Islet precursor cell (in vitro differentiated cells): ENCODE measurements at regions not wholly inside any gene's neighbourhood (a gene's known extent, or its start where the extent isn't known, plus 50 kb on each side); places are given as distances from the start of the nearest gene placed in this dataset.

Source experiments
- DNase-seq: peaks from one replicate; pipeline ENCODE4 v3.0.0-alpha.2; 2018

DNA sequence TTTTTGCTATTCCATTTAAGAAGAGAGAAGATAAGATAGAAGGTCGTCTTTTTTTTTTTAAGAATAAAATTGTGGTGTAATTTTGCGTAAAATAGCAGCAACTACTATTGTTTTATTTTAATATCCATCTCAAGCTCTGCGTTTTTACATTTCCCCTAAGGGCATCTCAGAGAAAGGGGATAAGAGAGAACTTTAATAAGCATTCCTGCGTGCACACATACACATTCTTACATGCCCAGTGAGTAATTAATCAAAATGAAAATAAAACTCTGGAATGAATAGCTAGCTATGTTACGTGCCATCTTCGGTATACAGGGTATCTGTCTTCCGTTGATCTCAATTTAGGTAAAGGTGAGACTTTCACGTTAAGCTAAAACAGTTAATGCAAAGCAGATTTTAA, 200.3 kb upstream of the TENM3 start:
- DNase-seq, result no peak

- no peak for DNase-seq
These were observed 194.3 kb upstream of the TENM3 start for GRCh38 chr4:182048871-182049270.

DNA sequence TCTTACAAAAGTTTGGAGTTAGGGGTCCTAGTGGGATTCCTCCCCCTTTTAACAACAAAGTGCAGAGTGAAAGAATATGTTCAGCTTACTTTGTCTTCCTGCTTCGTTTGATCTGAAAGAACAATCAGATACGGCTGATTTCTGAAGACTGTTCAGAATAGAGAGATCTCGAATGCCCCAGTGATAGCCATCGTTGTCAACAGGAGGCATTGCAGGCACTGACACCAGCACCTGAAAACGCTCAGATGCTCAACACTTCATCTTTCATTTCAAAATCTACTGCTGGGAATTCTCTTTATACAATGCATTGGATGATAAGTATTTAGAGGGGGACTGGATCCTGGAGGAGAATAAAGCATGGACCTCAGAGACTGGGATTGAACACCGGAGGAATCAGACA, 186.3 kb upstream of the TENM3 start:
- no peak for DNase-seq

DNA sequence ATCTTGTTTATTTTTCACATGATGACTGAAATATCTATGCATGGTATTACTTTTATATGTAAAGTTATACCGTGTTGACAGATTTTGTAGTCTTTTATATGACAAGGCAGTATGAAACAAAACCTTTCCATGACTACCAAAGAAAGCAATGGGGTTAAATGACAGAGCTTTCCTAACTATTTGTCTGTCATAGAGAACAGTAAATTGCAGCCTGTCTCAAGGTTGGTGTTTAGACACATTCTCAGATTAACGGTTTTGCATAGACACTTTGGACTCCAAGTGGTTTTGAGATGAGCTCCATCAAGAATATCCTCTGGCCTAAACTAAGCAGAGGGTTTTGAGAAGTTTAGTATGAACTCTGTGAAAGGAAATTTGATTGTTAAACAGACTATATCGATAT, 180.7 kb upstream of the TENM3 start:
- no peak for DNase-seq

GRCh38 chr4:182062936-182063335, 180.3 kb upstream of the TENM3 start:
- DNase-seq, result no peak

GRCh38 chr4:182063651-182064050, 179.6 kb upstream of the TENM3 start:
- no peak for DNase-seq

GRCh38 chr4:182065255-182065654, 177.9 kb upstream of the TENM3 start:
- no peak for DNase-seq

- no peak for DNase-seq
These were observed 177.2 kb upstream of the TENM3 start for GRCh38 chr4:182066037-182066436.

GRCh38 chr4:182067828-182068227, 175.4 kb upstream of the TENM3 start:
- no peak for DNase-seq

GRCh38 chr4:182068920-182069319, 174.3 kb upstream of the TENM3 start:
- DNase-seq, result no peak

DNA sequence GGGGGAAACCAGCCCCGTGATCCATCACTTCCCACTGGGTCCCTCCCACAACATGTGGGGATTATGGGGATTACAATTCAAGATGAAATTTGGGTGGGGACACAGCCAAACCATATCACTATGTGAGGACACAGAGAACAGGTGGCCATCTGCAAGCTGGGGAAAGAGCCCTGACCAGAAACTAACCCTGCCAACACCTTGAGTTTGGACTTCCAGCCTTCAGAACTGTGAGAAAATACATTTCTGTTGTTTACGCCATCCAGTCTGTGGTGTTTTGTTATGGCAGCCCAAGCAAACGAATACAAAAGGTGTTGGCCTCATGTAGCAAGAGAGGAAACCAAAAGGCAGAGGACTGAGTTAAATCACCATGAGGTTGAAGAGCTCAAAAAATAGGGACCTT, 169.9 kb upstream of the TENM3 start:
- no peak for DNase-seq

GRCh38 chr4:182074139-182074538, 169.1 kb upstream of the TENM3 start:
- no peak for DNase-seq

DNA sequence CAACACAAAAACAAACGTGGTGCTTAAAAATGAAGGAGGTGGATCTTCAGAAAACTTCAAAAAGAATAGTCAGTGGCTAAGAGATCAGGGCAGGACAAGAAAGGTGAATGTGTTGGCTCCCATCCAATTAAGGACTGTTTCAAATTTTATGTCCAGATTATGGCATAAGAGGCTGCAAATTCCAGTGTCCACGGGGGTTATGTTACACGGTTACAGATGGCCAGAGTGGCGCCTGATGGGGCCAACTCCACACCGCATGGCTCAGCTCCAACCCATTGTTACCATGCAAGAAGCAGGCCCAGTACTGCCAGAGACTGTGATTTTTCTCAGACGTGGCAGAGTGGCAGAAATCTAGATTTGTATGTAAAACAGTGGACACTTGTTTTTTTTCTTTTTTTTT, 168.4 kb upstream of the TENM3 start:
- no peak for DNase-seq

GRCh38 chr4:182082910-182083309, 160.3 kb upstream of the TENM3 start:
- DNase-seq, result no peak

GRCh38 chr4:182083671-182084410, 159.4 kb upstream of the TENM3 start:
- no peak for DNase-seq

DNA sequence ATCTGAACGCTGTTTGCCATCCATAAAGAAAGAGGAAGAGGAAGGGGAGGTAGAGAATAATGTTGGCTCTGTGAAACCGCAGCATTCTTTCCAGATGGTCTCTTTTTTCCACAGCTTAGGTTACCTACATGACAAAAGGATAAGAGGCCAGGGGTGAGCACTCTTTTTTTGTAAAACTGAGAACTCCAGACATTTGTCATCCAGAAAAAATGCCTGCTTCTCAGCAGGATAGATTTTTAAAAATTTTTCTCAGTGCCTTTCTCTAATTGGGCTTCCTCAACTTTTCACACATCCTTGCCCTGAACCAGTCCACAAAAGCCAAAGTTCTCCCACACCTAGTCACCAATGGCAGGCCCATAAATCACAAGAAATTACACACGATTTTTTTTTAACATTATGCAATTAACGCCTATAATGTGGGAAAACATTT, 158.1 kb upstream of the TENM3 start:
- peak; percentile 76 for DNase-seq

- no peak for DNase-seq
These were observed 153.9 kb upstream of the TENM3 start for GRCh38 chr4:182089326-182089725.

DNA sequence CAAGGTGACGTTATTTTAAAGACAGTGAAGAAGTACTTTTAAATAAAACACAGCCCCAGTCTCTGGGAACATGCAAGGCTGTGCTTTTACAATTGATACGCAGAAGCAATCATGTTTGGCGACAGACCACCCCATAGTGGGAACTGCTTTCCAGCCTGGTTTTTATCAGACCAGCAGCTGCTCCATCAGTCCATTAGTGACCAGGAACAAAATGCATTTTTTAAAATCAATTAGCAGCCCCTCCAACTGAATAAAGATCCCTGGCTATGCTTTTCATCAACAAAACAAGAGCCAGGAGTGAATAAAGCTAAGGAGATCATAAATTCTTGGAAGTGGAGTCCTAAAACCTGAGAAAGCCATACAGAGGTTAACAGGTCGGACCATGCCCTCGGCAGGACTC, 153.0 kb upstream of the TENM3 start:
- DNase-seq, result no peak

- no peak for DNase-seq
These were observed 152.1 kb upstream of the TENM3 start for GRCh38 chr4:182091128-182091527.

GRCh38 chr4:182093431-182093831, 149.8 kb upstream of the TENM3 start:
- DNase-seq, result peak; percentile 58

DNA sequence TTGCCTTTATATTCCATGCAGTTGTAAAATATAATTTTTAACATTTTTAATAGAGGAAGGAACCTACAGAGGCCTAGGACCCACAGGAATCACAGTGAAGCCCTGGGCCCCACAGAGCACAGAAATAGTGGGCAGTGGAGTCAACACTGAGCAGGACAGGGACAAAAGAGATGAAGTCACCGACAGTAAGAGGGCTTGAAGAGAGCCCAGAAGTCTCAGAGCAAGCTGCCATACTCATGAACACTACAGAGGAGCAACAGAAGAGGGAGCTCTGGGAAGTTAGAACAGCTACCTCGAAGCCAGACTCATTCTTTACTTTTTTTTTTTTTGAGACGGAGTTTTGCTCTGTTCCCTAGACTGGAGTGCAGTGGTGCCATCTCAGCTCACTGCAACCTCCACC, 149.3 kb upstream of the TENM3 start:
- no peak for DNase-seq

DNA sequence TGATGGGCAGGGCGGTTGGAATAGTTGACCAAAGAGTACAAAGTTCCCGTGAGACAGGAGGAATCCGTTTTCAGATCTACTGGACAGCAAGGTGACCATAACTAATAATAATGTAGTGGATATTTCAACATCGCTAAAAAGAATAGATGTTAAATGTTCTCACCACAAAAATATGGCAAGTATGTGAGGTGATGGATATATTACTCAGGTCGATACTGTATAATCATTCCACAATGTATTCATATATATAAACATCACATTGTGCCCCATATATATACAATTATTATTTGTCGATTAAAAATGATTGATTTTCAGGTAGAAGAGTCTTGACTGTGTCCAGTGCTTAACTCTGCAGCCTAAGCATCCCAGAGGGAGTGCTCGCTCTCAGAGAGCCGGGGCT, 141.6 kb upstream of the TENM3 start:
- DNase-seq, result no peak

DNA sequence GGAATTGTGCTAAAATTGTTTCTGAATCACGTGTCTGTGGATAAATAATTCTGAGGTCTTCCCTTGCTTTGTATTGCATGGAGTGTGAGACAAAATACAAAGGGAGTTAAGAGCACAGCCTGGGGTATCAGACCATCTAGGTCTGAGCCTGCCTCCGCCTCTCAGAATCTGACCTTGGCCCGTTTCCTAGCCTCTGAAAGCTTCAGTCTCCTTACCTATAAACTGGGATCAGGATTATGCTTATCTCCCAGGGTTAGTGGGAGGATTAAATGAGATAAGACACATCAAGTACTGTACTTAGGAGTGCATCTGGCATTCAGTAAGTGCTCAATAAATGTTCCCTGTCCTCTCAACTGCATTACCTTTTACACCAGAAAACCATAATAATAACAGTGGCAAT, 140.6 kb upstream of the TENM3 start:
- no peak for DNase-seq

GRCh38 chr4:182103614-182104319, 139.4 kb upstream of the TENM3 start:
- no peak for DNase-seq

- DNase-seq, result no peak
These were observed 137.8 kb upstream of the TENM3 start for GRCh38 chr4:182105416-182105815.
